HL-60 (cell line): ENCODE measurements at regions not wholly inside any gene's neighbourhood (a gene's known extent, or its start where the extent isn't known, plus 50 kb on each side); places are given as distances from the start of the nearest gene placed in this dataset.

Experiments used
- POLR2AphosphoS5 ChIP-seq: IDR thresholded peaks from 2 replicates; pipeline ENCODE4 v1.6.1; 2012; ENCODE audit warnings: low read depth
- TF ChIP-seq, protein P1 (sequence below): IDR thresholded peaks from one replicate; pipeline ENCODE4 v1.5.1; 2011; ENCODE audit warnings: low read length, control low read depth, inconsistent platforms; ENCODE audit not compliant: insufficient read depth

DNA sequence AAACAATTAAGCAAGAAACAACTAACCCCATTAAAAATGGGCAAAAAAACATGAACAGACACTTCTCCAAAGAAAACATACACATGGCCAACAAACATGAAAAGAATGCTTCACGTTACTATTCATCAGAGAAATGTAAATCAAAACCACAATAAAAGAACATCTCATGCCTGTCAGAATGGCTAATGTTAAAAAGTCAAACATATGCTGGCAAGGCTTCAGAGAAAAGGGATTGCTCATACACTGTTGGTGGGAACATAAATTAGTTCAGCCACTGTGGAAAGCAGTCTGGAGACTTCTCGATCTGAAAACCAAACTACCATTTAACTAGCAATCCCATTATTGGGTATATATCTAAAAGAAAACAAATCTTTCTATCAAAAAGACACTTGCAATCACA lies 217.5 kb downstream of the TINAG start:
- TF ChIP-seq POLR2AphosphoS5 = no peak
- TF ChIP-seq, protein P1, sequence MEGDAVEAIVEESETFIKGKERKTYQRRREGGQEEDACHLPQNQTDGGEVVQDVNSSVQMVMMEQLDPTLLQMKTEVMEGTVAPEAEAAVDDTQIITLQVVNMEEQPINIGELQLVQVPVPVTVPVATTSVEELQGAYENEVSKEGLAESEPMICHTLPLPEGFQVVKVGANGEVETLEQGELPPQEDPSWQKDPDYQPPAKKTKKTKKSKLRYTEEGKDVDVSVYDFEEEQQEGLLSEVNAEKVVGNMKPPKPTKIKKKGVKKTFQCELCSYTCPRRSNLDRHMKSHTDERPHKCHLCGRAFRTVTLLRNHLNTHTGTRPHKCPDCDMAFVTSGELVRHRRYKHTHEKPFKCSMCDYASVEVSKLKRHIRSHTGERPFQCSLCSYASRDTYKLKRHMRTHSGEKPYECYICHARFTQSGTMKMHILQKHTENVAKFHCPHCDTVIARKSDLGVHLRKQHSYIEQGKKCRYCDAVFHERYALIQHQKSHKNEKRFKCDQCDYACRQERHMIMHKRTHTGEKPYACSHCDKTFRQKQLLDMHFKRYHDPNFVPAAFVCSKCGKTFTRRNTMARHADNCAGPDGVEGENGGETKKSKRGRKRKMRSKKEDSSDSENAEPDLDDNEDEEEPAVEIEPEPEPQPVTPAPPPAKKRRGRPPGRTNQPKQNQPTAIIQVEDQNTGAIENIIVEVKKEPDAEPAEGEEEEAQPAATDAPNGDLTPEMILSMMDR = no peak
